ENCODE measurements at regions not wholly inside any gene's neighbourhood (a gene's known extent, or its start where the extent isn't known, plus 50 kb on each side); places are given as distances from the start of the nearest gene placed in this dataset.

GRCh38 chrX:104330966-104331365, 76.2 kb upstream of the ESX1 start:
- no peak overlapping the region for H3K4me3 ChIP-seq (ENCODE audit: low read length in 2 of 2)
- H3K4me1 ChIP-seq (ENCODE audit: control insufficient read depth in 1 of 2, insufficient read depth in 2 of 2, low read length in 2 of 2), result no peaks in the 10 kb centered on the region
- WGBS, 2 donors, result 82 to 92% methylated on average over 1 of the region's 1 CpG
- no peaks in the 10 kb centered on the region for H3K9me3 ChIP-seq (ENCODE audit: control insufficient read depth, low read length)
- intact Hi-C loops (cut with DNase I), result no loop called here
- no peak for DNase-seq
- H3K27ac ChIP-seq (ENCODE audit: low read depth in 1 of 2, low read length in 2 of 2), result no peak overlapping the region
- no peak for ATAC-seq (ENCODE audit: low FRiP score)
- H3K36me3 ChIP-seq (ENCODE audit: control insufficient read depth in 1 of 2, insufficient read depth in 2 of 2, low read length in 1 of 2), result no peaks in the 10 kb centered on the region
- no peaks in the 10 kb centered on the region for H3K27me3 ChIP-seq (ENCODE audit: control insufficient read depth in 1 of 2, insufficient read depth in 2 of 2, low read length in 1 of 2)

- WGBS, 2 donors, result 86 to 96% methylated on average over 7 of the region's 7 CpGs
Measured at GRCh38 chrX:104329731-104330130, 75.0 kb upstream of the ESX1 start.

GRCh38 chrX:104325213-104325585, 70.5 kb upstream of the ESX1 start:
- DNase-seq (no peak), ATAC-seq (ENCODE audit: low FRiP score) (no peak)
- WGBS, 2 donors, result 70 to 86% methylated on average over 3 of the region's 3 CpGs
- no peaks in the 10 kb centered on the region for H3K9me3 ChIP-seq (ENCODE audit: control insufficient read depth, low read length)
- no peak overlapping the region for H3K27ac ChIP-seq (ENCODE audit: low read depth in 1 of 2, low read length in 2 of 2)
- no peaks in the 10 kb centered on the region for H3K36me3 ChIP-seq (ENCODE audit: control insufficient read depth in 1 of 2, insufficient read depth in 2 of 2, low read length in 1 of 2)
- H3K27me3 ChIP-seq (ENCODE audit: control insufficient read depth in 1 of 2, insufficient read depth in 2 of 2, low read length in 1 of 2), result no peaks in the 10 kb centered on the region
- H3K4me3 ChIP-seq (ENCODE audit: low read length in 2 of 2), result no peak overlapping the region
- no peaks in the 10 kb centered on the region for H3K4me1 ChIP-seq (ENCODE audit: control insufficient read depth in 1 of 2, insufficient read depth in 2 of 2, low read length in 2 of 2)
- intact Hi-C loops (cut with DNase I), result no loop called here

More at GRCh38 chrX:104329731-104330130, 75.0 kb upstream of the ESX1 start:
- Histone ChIP-seq H3K4me3 (ENCODE audit: low read length in 2 of 2) (no peak overlapping the region), H3K36me3 (ENCODE audit: control insufficient read depth in 1 of 2, insufficient read depth in 2 of 2, low read length in 1 of 2) (no peaks in the 10 kb centered on the region), H3K4me1 (ENCODE audit: control insufficient read depth in 1 of 2, insufficient read depth in 2 of 2, low read length in 2 of 2) (no peaks in the 10 kb centered on the region), H3K27ac (ENCODE audit: low read depth in 1 of 2, low read length in 2 of 2) (no peak overlapping the region), H3K27me3 (ENCODE audit: control insufficient read depth in 1 of 2, insufficient read depth in 2 of 2, low read length in 1 of 2) (no peaks in the 10 kb centered on the region), H3K9me3 (ENCODE audit: control insufficient read depth, low read length) (no peaks in the 10 kb centered on the region)
- DNase-seq, result no peak
- no peak for ATAC-seq (ENCODE audit: low FRiP score)
- intact Hi-C loops (cut with DNase I), result no loop called here

- Histone ChIP-seq H3K27ac (ENCODE audit: low read depth in 1 of 2, low read length in 2 of 2) (no peak overlapping the region), H3K27me3 (ENCODE audit: control insufficient read depth in 1 of 2, insufficient read depth in 2 of 2, low read length in 1 of 2) (no peaks in the 10 kb centered on the region), H3K4me1 (ENCODE audit: control insufficient read depth in 1 of 2, insufficient read depth in 2 of 2, low read length in 2 of 2) (no peaks in the 10 kb centered on the region), H3K4me3 (ENCODE audit: low read length in 2 of 2) (no peak overlapping the region), H3K36me3 (ENCODE audit: control insufficient read depth in 1 of 2, insufficient read depth in 2 of 2, low read length in 1 of 2) (no peaks in the 10 kb centered on the region), H3K9me3 (ENCODE audit: control insufficient read depth, low read length) (no peaks in the 10 kb centered on the region)
- intact Hi-C loops (cut with DNase I), result no loop called here
- ATAC-seq (ENCODE audit: low FRiP score) (no peak), DNase-seq (no peak)
- 79 to 84% methylated on average over 6 of the region's 6 CpGs for WGBS, 2 donors
Measured at GRCh38 chrX:104324461-104325212, 69.9 kb upstream of the ESX1 start.

- ATAC-seq (ENCODE audit: low FRiP score), result no peak
- Histone ChIP-seq H3K4me3 (ENCODE audit: low read length in 2 of 2) (no peak overlapping the region), H3K27ac (ENCODE audit: low read depth in 1 of 2, low read length in 2 of 2) (no peak overlapping the region), H3K36me3 (ENCODE audit: control insufficient read depth in 1 of 2, insufficient read depth in 2 of 2, low read length in 1 of 2) (no peaks in the 10 kb centered on the region), H3K27me3 (ENCODE audit: control insufficient read depth in 1 of 2, insufficient read depth in 2 of 2, low read length in 1 of 2) (no peaks in the 10 kb centered on the region), H3K4me1 (ENCODE audit: control insufficient read depth in 1 of 2, insufficient read depth in 2 of 2, low read length in 2 of 2) (no peaks in the 10 kb centered on the region), H3K9me3 (ENCODE audit: control insufficient read depth, low read length) (no peaks in the 10 kb centered on the region)
- intact Hi-C loops (cut with DNase I), result no loop called here
- no peak for DNase-seq
- WGBS, 2 donors, result 87 to 92% methylated on average over 5 of the region's 5 CpGs
Measured at GRCh38 chrX:104319346-104319745, 64.6 kb upstream of the ESX1 start.

GRCh38 chrX:104318330-104319009, 63.7 kb upstream of the ESX1 start:
- Histone ChIP-seq H3K4me1 (ENCODE audit: control insufficient read depth in 1 of 2, insufficient read depth in 2 of 2, low read length in 2 of 2) (no peaks in the 10 kb centered on the region), H3K27ac (ENCODE audit: low read depth in 1 of 2, low read length in 2 of 2) (no peak overlapping the region), H3K36me3 (ENCODE audit: control insufficient read depth in 1 of 2, insufficient read depth in 2 of 2, low read length in 1 of 2) (no peaks in the 10 kb centered on the region), H3K9me3 (ENCODE audit: control insufficient read depth, low read length) (no peaks in the 10 kb centered on the region), H3K27me3 (ENCODE audit: control insufficient read depth in 1 of 2, insufficient read depth in 2 of 2, low read length in 1 of 2) (no peaks in the 10 kb centered on the region), H3K4me3 (ENCODE audit: low read length in 2 of 2) (no peak overlapping the region)
- 71 to 78% methylated on average over 4 of the region's 4 CpGs for WGBS, 2 donors
- ATAC-seq (ENCODE audit: low FRiP score) (no peak), DNase-seq (no peak)
- intact Hi-C loops (cut with DNase I), result no loop called here

GRCh38 chrX:104316739-104317138, 62.0 kb upstream of the ESX1 start:
- Histone ChIP-seq H3K9me3 (ENCODE audit: control insufficient read depth, low read length) (no peaks in the 10 kb centered on the region), H3K36me3 (ENCODE audit: control insufficient read depth in 1 of 2, insufficient read depth in 2 of 2, low read length in 1 of 2) (no peaks in the 10 kb centered on the region), H3K27ac (ENCODE audit: low read depth in 1 of 2, low read length in 2 of 2) (no peak overlapping the region), H3K27me3 (ENCODE audit: control insufficient read depth in 1 of 2, insufficient read depth in 2 of 2, low read length in 1 of 2) (no peaks in the 10 kb centered on the region), H3K4me3 (ENCODE audit: low read length in 2 of 2) (no peak overlapping the region), H3K4me1 (ENCODE audit: control insufficient read depth in 1 of 2, insufficient read depth in 2 of 2, low read length in 2 of 2) (no peaks in the 10 kb centered on the region)
- WGBS, 2 donors, result 65 to 76% methylated on average over 3 of the region's 3 CpGs
- DNase-seq (no peak), ATAC-seq (ENCODE audit: low FRiP score) (no peak)
- intact Hi-C loops (cut with DNase I), result no loop called here

- no peak for ATAC-seq (ENCODE audit: low FRiP score)
- Histone ChIP-seq H3K9me3 (ENCODE audit: control insufficient read depth, low read length) (no peaks in the 10 kb centered on the region), H3K27me3 (ENCODE audit: control insufficient read depth in 1 of 2, insufficient read depth in 2 of 2, low read length in 1 of 2) (no peaks in the 10 kb centered on the region), H3K27ac (ENCODE audit: low read depth in 1 of 2, low read length in 2 of 2) (no peak overlapping the region), H3K4me1 (ENCODE audit: control insufficient read depth in 1 of 2, insufficient read depth in 2 of 2, low read length in 2 of 2) (no peaks in the 10 kb centered on the region), H3K36me3 (ENCODE audit: control insufficient read depth in 1 of 2, insufficient read depth in 2 of 2, low read length in 1 of 2) (no peaks in the 10 kb centered on the region), H3K4me3 (ENCODE audit: low read length in 2 of 2) (no peak overlapping the region)
- no peak for DNase-seq
- 30 to 32% methylated on average over 3 of the region's 3 CpGs for WGBS, 2 donors
- intact Hi-C loops (cut with DNase I), result no loop called here
Measured at GRCh38 chrX:104315555-104315954, 60.8 kb upstream of the ESX1 start.

- 73 to 74% methylated on average over 2 of the region's 2 CpGs for WGBS, 2 donors
- DNase-seq, result no peak
- Histone ChIP-seq H3K4me3 (ENCODE audit: low read length in 2 of 2) (no peak overlapping the region), H3K9me3 (ENCODE audit: control insufficient read depth, low read length) (no peaks in the 10 kb centered on the region), H3K27ac (ENCODE audit: low read depth in 1 of 2, low read length in 2 of 2) (no peak overlapping the region), H3K4me1 (ENCODE audit: control insufficient read depth in 1 of 2, insufficient read depth in 2 of 2, low read length in 2 of 2) (no peaks in the 10 kb centered on the region), H3K36me3 (ENCODE audit: control insufficient read depth in 1 of 2, insufficient read depth in 2 of 2, low read length in 1 of 2) (no peaks in the 10 kb centered on the region), H3K27me3 (ENCODE audit: control insufficient read depth in 1 of 2, insufficient read depth in 2 of 2, low read length in 1 of 2) (no peaks in the 10 kb centered on the region)
- no peak for ATAC-seq (ENCODE audit: low FRiP score)
- intact Hi-C loops (cut with DNase I), result no loop called here
Measured at GRCh38 chrX:104310657-104311254, 56.0 kb upstream of the ESX1 start.

Data from aorta (tissue), 5 donors.